ENCODE measurements at regions not wholly inside any gene's neighbourhood (a gene's known extent, or its start where the extent isn't known, plus 50 kb on each side); places are given as distances from the start of the nearest gene placed in this dataset.
A peak's percentile ranks its signal among the peaks of the same experiment; 100 is the strongest.

GRCh38 chr6:134593887-134594286, 276.0 kb upstream of the SGK1 start:
- no peak for TF ChIP-seq CTCF (IDR thresholded peaks at IDR 0.05)
- no peak overlapping the region for H3K27ac Mint-ChIP-seq
- H3K9me3 Mint-ChIP-seq: no peaks in the 10 kb centered on the region
- DNase-seq: no peak
- peaks cover 25% of the 10 kb centered on the region for H3K4me1 Mint-ChIP-seq (ENCODE audit: low read depth)
- peaks cover 4% of the 10 kb centered on the region for H3K36me3 Mint-ChIP-seq (ENCODE audit: low read depth)
- H3K27me3 Mint-ChIP-seq (ENCODE audit: insufficient read depth): no peaks in the 10 kb centered on the region; the same call in 1 of the 2 replicates
- H3K4me3 Mint-ChIP-seq: no peak overlapping the region

DNA sequence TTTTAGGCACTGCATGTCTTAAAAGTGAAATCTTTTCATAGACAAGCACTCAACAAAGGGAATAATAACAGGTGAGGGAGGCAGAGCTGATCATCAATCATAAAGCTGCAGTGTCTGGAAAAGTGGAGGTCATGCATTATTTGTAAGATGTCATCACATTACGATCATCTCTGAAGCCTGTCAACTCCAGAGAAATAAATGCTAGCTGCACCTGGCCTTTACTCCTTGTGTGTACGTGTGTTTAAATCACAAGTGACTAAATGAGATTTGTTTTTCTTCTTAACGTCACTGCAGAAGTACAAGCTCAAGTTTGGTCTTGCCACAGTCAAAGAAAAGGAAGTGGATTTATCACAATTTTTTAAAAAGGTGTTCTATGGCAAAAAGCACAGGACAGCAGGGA, 275.5 kb upstream of the SGK1 start:
- H3K36me3 Mint-ChIP-seq (ENCODE audit: low read depth): peaks cover 8% of the 10 kb centered on the region
- TF ChIP-seq CTCF (IDR thresholded peaks at IDR 0.05): no peak
- H3K27ac Mint-ChIP-seq: no peak overlapping the region
- no peaks in the 10 kb centered on the region for H3K9me3 Mint-ChIP-seq
- no peak overlapping the region for H3K4me3 Mint-ChIP-seq
- peaks cover 30% of the 10 kb centered on the region for H3K4me1 Mint-ChIP-seq (ENCODE audit: low read depth)
- H3K27me3 Mint-ChIP-seq (ENCODE audit: insufficient read depth): no peaks in the 10 kb centered on the region; the same call in 1 of the 2 replicates
- DNase-seq: no peak

DNA sequence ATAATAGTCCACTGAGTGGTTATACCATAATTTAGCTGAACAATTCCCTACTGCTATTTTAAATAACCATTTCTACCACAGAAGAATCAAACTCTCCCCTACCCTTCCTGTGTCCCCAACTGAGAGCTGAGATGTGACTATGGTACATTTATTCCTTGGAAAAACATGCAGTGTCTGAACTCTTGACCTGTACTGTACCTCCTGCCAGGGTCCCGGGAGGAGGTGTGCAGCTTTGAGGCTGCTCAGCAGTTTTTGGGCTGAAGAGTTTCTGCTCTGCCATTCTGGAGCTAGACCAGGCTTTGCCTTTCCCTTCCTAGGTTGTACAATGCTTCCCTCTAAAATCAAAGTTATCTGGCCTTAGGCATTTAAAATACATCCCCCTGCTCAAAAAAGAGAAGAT, 275.1 kb upstream of the SGK1 start:
- Mint-ChIP-seq H3K4me1 (ENCODE audit: low read depth) (peaks cover 34% of the 10 kb centered on the region), H3K36me3 (ENCODE audit: low read depth) (peaks cover 12% of the 10 kb centered on the region), H3K9me3 (no peaks in the 10 kb centered on the region), H3K4me3 (no peak overlapping the region), H3K27ac (no peak overlapping the region), H3K27me3 (ENCODE audit: insufficient read depth) (no peaks in the 10 kb centered on the region; the same call in 1 of the 2 replicates)
- DNase-seq: no peak
- no peak for TF ChIP-seq CTCF (IDR thresholded peaks at IDR 0.05)

- H3K27ac Mint-ChIP-seq: peak overlapping the region; percentile 98
Measured at GRCh38 chr6:134590449-134590848, 272.5 kb upstream of the SGK1 start.

GRCh38 chr6:134590004-134590403, 272.1 kb upstream of the SGK1 start:
- Mint-ChIP-seq H3K27ac (peak overlapping the region; percentile 98), H3K4me3 (peak overlapping the region; percentile 77), H3K4me1 (ENCODE audit: low read depth) (peaks cover 35% of the 10 kb centered on the region), H3K9me3 (no peaks in the 10 kb centered on the region), H3K27me3 (ENCODE audit: insufficient read depth) (no peaks in the 10 kb centered on the region; the same call in 1 of the 2 replicates), H3K36me3 (ENCODE audit: low read depth) (peaks cover 17% of the 10 kb centered on the region)
- DNase-seq: no peak
- TF ChIP-seq CTCF (IDR thresholded peaks at IDR 0.05): no peak

More at GRCh38 chr6:134590449-134590848, 272.5 kb upstream of the SGK1 start:
- peaks cover 35% of the 10 kb centered on the region for H3K4me1 Mint-ChIP-seq (ENCODE audit: low read depth)
- no peaks in the 10 kb centered on the region; the same call in 1 of the 2 replicates for H3K27me3 Mint-ChIP-seq (ENCODE audit: insufficient read depth)
- DNase-seq: peak; percentile 98
- peaks cover 14% of the 10 kb centered on the region for H3K36me3 Mint-ChIP-seq (ENCODE audit: low read depth)
- H3K9me3 Mint-ChIP-seq: no peaks in the 10 kb centered on the region
- 0 out of 2 replicates have a peak, but pooled peaks have one; percentile 9 for TF ChIP-seq CTCF (IDR thresholded peaks at IDR 0.05)
- peak overlapping the region; percentile 77 for H3K4me3 Mint-ChIP-seq

DNA sequence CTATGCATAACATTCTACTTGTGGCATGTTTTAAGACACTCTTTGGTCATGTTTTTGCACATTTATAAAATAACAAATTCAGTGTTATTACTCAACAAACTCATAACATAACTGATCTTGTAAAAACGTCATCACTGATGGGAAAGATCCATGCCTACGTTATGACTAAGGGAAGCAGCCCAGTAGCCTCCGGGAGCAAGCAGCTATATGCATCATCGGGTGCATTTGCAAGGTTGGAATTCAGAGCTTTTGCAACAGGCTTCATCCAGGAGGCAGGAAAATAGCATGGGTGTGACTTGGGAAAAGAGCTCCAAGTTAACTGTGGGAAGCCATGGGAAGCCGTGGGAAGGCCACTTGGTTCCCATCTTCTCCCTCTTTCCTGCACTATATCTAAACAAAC, 271.6 kb upstream of the SGK1 start:
- H3K27me3 Mint-ChIP-seq (ENCODE audit: insufficient read depth): no peaks in the 10 kb centered on the region; the same call in 1 of the 2 replicates
- peaks cover 35% of the 10 kb centered on the region for H3K4me1 Mint-ChIP-seq (ENCODE audit: low read depth)
- peaks cover 17% of the 10 kb centered on the region for H3K36me3 Mint-ChIP-seq (ENCODE audit: low read depth)
- peak overlapping the region; percentile 98 for H3K27ac Mint-ChIP-seq
- DNase-seq: peak; percentile 99
- peak overlapping the region; percentile 77 for H3K4me3 Mint-ChIP-seq
- H3K9me3 Mint-ChIP-seq: no peaks in the 10 kb centered on the region
- TF ChIP-seq CTCF (IDR thresholded peaks at IDR 0.05): no peak

All from HFFc6 (cell line).